IMR-90 (cell line): ENCODE measurements at regions not wholly inside any gene's neighbourhood (a gene's known extent, or its start where the extent isn't known, plus 50 kb on each side); places are given as distances from the start of the nearest gene placed in this dataset.

ENCODE experiments used
- ATAC-seq: fragments of 200-7000 bp; cut with Tn5 transposase; 2 replicates; pipeline ENCODE4 v1.9.1; 2020; ENCODE audit warnings: low read depth, mild to moderate bottlenecking, moderate library complexity
- BruUV-seq: library from RNA; stranded (reverse); fragments of 400-500 nt; replicated peaks from 2 replicates; lab custom pipeline; 2021; lab: Mats Ljungman, UMichigan
- CTCF ChIA-PET: fragments of 300-600 bp; formaldehyde crosslinking; extraction: SDS; loops from one replicate; lab custom pipeline; 2021; ENCODE audit warnings: antibody characterized with exemption; lab: Yijun Ruan, JAX
- POLR2A ChIA-PET: fragments of 300-600 bp; sonication (Branson Sonifier 250); formaldehyde crosslinking; loops from one replicate; lab custom pipeline; 2022; ENCODE audit warnings: antibody characterized with exemption; ENCODE audit not compliant: unreplicated experiment; lab: Charles Lee
- DNase-seq: peaks from one replicate; pipeline ENCODE4 v3.0.0; 2013
- H2AFZ ChIP-seq: replicated peaks from 2 replicates; pipeline ENCODE3; 2013; ENCODE audit warnings: low read length, mild to moderate bottlenecking; ENCODE audit not compliant: poor library complexity
- H2AK5ac ChIP-seq: 2 replicates; pipeline ENCODE4 v1.6.1; 2013; ENCODE audit warnings: low read depth, low read length, inconsistent platforms
- H2AK9ac ChIP-seq: replicated peaks from 2 replicates; pipeline ENCODE3; 2013; ENCODE audit warnings: mild to moderate bottlenecking, low read depth, low read length, moderate library complexity; ENCODE audit not compliant: poor library complexity
- H2BK120ac ChIP-seq: 2 replicates; pipeline ENCODE4 v1.6.1; 2013; ENCODE audit warnings: low read depth, low read length, inconsistent platforms
- H2BK15ac ChIP-seq: 3 replicates; pipeline ENCODE4 v1.6.1; 2013; ENCODE audit warnings: low read depth, low read length, inconsistent platforms
- H2BK20ac ChIP-seq: 2 replicates; pipeline ENCODE4 v1.6.1; 2013; ENCODE audit warnings: low read depth, mild to moderate bottlenecking, inconsistent platforms, low read length, moderate library complexity
- H2BK5ac ChIP-seq: 2 replicates; pipeline ENCODE4 v1.6.1; 2013; ENCODE audit warnings: mild to moderate bottlenecking, low read depth, low read length, inconsistent platforms; ENCODE audit not compliant: poor library complexity, severe bottlenecking
- H3K14ac ChIP-seq: replicated peaks from 2 replicates; pipeline ENCODE4 v1.6.1; 2013; ENCODE audit warnings: low read depth, low read length, inconsistent platforms
- H3K18ac ChIP-seq: 2 replicates; pipeline ENCODE4 v1.6.1; 2013; ENCODE audit warnings: low read depth, low read length, control low read depth
- H3K23ac ChIP-seq: 2 replicates; pipeline ENCODE4 v1.6.1; 2013; ENCODE audit warnings: low read depth, low read length, inconsistent platforms
- H3K27ac ChIP-seq: 2 replicates; pipeline ENCODE4 v1.5.1; 2013; ENCODE audit warnings: mild to moderate bottlenecking, control low read depth, low read length; ENCODE audit not compliant: insufficient read depth
- H3K27me3 ChIP-seq: 2 replicates; pipeline ENCODE4 v1.6.1; 2013; ENCODE audit warnings: low read length; ENCODE audit not compliant: control insufficient read depth, insufficient read depth
- H3K36me3 ChIP-seq: 2 replicates; pipeline ENCODE4 v1.6.1; 2013; ENCODE audit warnings: low read length, mixed read lengths; ENCODE audit not compliant: control insufficient read depth, insufficient read depth
- H3K4ac ChIP-seq: 2 replicates; pipeline ENCODE4 v1.6.1; 2013; ENCODE audit warnings: low read depth, low read length, inconsistent platforms
- H3K4me1 ChIP-seq: 2 replicates; pipeline ENCODE4 v1.6.1; 2013; ENCODE audit warnings: low read length, mixed read lengths; ENCODE audit not compliant: control insufficient read depth, insufficient read depth
- H3K4me2 ChIP-seq: 2 replicates; pipeline ENCODE4 v1.6.1; 2013; ENCODE audit warnings: low read depth, mild to moderate bottlenecking, control low read depth, low read length, moderate library complexity
- H3K4me3 ChIP-seq: 2 replicates; pipeline ENCODE4 v1.5.1; 2013; ENCODE audit warnings: low read depth, mild to moderate bottlenecking, control low read depth, low read length, moderate library complexity; ENCODE audit not compliant: insufficient read depth
- H3K56ac ChIP-seq: 2 replicates; pipeline ENCODE4 v1.6.1; 2013; ENCODE audit warnings: low read length, inconsistent platforms; ENCODE audit not compliant: insufficient read depth; ENCODE audit errors: extremely low read depth
- H3K79me1 ChIP-seq, 2 experiments: 2 replicates each; pipeline ENCODE4 v1.6.1; 2013; ENCODE audit warnings: low read length in 2 of 2, inconsistent platforms in 1 of 2, low read depth in 1 of 2
- H3K9ac ChIP-seq: 2 replicates; pipeline ENCODE4 v1.6.1; 2013; ENCODE audit warnings: low read depth, low read length, control low read depth
- H3K9me1 ChIP-seq: 2 replicates; pipeline ENCODE4 v1.6.1; 2013; ENCODE audit warnings: low read length, inconsistent platforms; ENCODE audit not compliant: insufficient read depth
- H3K9me3 ChIP-seq: 2 replicates; pipeline ENCODE4 v1.6.1; 2013; ENCODE audit warnings: low read length; ENCODE audit not compliant: control insufficient read depth, insufficient read depth
- H4K20me1 ChIP-seq: 2 replicates; pipeline ENCODE4 v1.6.1; 2013; ENCODE audit warnings: low read length, inconsistent platforms; ENCODE audit not compliant: insufficient read depth
- H4K5ac ChIP-seq: 2 replicates; pipeline ENCODE4 v1.6.1; 2013; ENCODE audit warnings: mild to moderate bottlenecking, low read depth, low read length, control low read depth
- H4K8ac ChIP-seq, 2 experiments: 2 replicates each; pipeline ENCODE4 v1.6.1; 2013; ENCODE audit warnings: low read depth in 2 of 2, low read length in 2 of 2, control low read depth in 1 of 2, inconsistent platforms in 1 of 2
- H4K91ac ChIP-seq: 2 replicates; pipeline ENCODE4 v1.6.1; 2013; ENCODE audit warnings: low read depth, low read length, inconsistent platforms; ENCODE audit not compliant: insufficient read depth
- MAFK ChIP-seq: IDR thresholded peaks from 2 replicates; pipeline ENCODE4 v1.6.1; 2012; ENCODE audit warnings: low read depth, low read length, improper control_type of control experiment
- NFE2L2 ChIP-seq: fragments of 150-350 bp; IDR thresholded peaks from 2 replicates; pipeline ENCODE4 v1.6.1; 2016; ENCODE audit warnings: low read depth, mild to moderate bottlenecking, low read length
- POLR2A ChIP-seq: IDR thresholded peaks from 2 replicates; pipeline ENCODE4 v1.6.1; 2012; ENCODE audit warnings: mild to moderate bottlenecking, low read depth, low read length
- RAD21 ChIP-seq: IDR thresholded peaks from 2 replicates; pipeline ENCODE4 v1.6.1; 2012; ENCODE audit warnings: low read length, improper control_type of control experiment
- SMC3 ChIP-seq: fragments of 150-350 bp; IDR thresholded peaks from 2 replicates; pipeline ENCODE4 v1.6.1; 2016; ENCODE audit warnings: low read depth, mild to moderate bottlenecking, antibody characterized with exemption, low read length, moderate library complexity
- WGBS, 2 experiments: methylation state at CpG; one replicate each; pipeline versions ENCODE4 v1.1.5 to v1.1.7; 2013; ENCODE audit warnings: missing lambda C conversion rate in 2 of 2; ENCODE audit not compliant: insufficient read length in 1 of 2; ENCODE audit errors: extremely low coverage in 2 of 2; 5-methylcytosine and 5-hydroxymethylcytosine counted together
- dilution Hi-C: fragments of 300-500 bp; cut with HindIII; formaldehyde crosslinking; loops from one replicate; pipeline ENCODE4 v1.14.3; 2018; ENCODE audit warnings: low sequenced_read_pairs; ENCODE audit not compliant: unreplicated experiment
- in situ Hi-C: fragments of 300-500 bp; cut with MboI; formaldehyde crosslinking; loops from 3 replicates; pipeline ENCODE4 v1.14.3; 2019; ENCODE audit warnings: low sequenced_read_pairs, inconsistent platforms, mixed read lengths
- intact Hi-C: fragments of 100-400 bp; cut with micrococcal nuclease; formaldehyde crosslinking; loops from 2 replicates; pipeline ENCODE4 v1.10.0; 2022

DNA sequence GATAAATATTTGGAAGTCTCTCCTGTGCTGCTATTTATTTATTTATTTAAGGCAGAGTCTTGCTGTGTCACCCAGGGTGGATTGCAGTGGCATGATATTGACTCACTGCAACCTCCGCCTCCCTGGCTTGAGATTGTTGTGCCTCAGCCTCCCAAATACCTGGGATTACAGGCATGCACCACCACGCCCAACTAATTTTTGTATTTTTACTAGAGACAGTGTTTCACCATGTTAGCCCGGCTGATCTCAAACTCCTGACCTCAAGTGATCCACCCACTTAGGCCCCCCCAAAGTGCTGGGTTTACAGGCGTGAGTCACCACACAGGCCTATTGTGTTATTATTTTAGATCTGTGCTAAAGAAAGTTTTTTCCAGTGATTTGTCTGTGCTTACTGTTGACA, 225.2 kb downstream of the CCER1 start:
- Histone ChIP-seq H2AFZ (no peak overlapping the region), H3K9me3 (no peaks in the 10 kb centered on the region)
- peak; percentile 4 for DNase-seq

More for the DNA sequence above, 225.2 kb downstream of the CCER1 start:
- POLR2A ChIA-PET, result no interaction called here
- no peak overlapping the region for H3K4ac ChIP-seq
- H3K4me2 ChIP-seq, result no peak overlapping the region
- no peak overlapping the region for H3K9ac ChIP-seq
- no peak overlapping the region for H4K91ac ChIP-seq
- H3K56ac ChIP-seq, result no peak overlapping the region
- no peak overlapping the region for H2BK120ac ChIP-seq
- dilution Hi-C loops, result no loop called here
- H3K79me1 ChIP-seq, result no peaks in the 10 kb centered on the region
- WGBS, 2 experiments, result no CpG with 5 or more reads among the region's 4 CpGs
- H4K8ac ChIP-seq, result no peak overlapping the region
- H2BK15ac ChIP-seq, result no peak overlapping the region
- H3K23ac ChIP-seq, result no peak overlapping the region
- H3K36me3 ChIP-seq, result no peaks in the 10 kb centered on the region
- no peak overlapping the region for H2BK5ac ChIP-seq
- intact Hi-C loops, result no loop called here
- no peaks in the 10 kb centered on the region for H3K27me3 ChIP-seq
- H3K18ac ChIP-seq, result no peak overlapping the region
- no peak overlapping the region for H2AK9ac ChIP-seq
- H3K9me1 ChIP-seq, result no peaks in the 10 kb centered on the region
- no peak overlapping the region for H3K4me3 ChIP-seq
- no TSS peak for BruUV-seq
- no peak overlapping the region for H3K14ac ChIP-seq
- H2BK20ac ChIP-seq, result no peak overlapping the region
- TF ChIP-seq RAD21, result no peak
- no peak for TF ChIP-seq POLR2A
- TF ChIP-seq NFE2L2, result no peak
- no peak for TF ChIP-seq SMC3
- no peak for TF ChIP-seq MAFK
- H4K20me1 ChIP-seq, result no peaks in the 10 kb centered on the region
- in situ Hi-C loops, result no loop called here
- ATAC-seq, result 0 out of 2 replicates have a peak, but pooled peaks have one; percentile 27
- H3K27ac ChIP-seq, result no peak overlapping the region
- H4K5ac ChIP-seq, result no peak overlapping the region
- peaks cover 1% of the 10 kb centered on the region; the same call in 1 of the 2 replicates for H3K4me1 ChIP-seq
- no peak overlapping the region for H2AK5ac ChIP-seq
- CTCF ChIA-PET, result no interaction called here
